ENCODE measurements at regions not wholly inside any gene's neighbourhood (a gene's known extent, or its start where the extent isn't known, plus 50 kb on each side); places are given as distances from the start of the nearest gene placed in this dataset.

- Histone ChIP-seq H3K9ac (ENCODE audit: low read depth, low read length) (no peak overlapping the region), H3K9me3 (ENCODE audit: insufficient read depth, low read depth, low read length) (no peaks in the 10 kb centered on the region), H3K27me3 (ENCODE audit: insufficient read depth, low read length) (no peaks in the 10 kb centered on the region), H3K4me3 (ENCODE audit: low read length) (no peak overlapping the region), H3K36me3 (ENCODE audit: insufficient read depth, low read depth, low read length) (no peaks in the 10 kb centered on the region), H3K4me1 (ENCODE audit: insufficient read depth, low read length) (peaks cover 6% of the 10 kb centered on the region; the same call in 1 of the 2 replicates), H3K27ac (ENCODE audit: low read length) (no peak overlapping the region)
Observed at GRCh38 chr12:78387721-78388120, 476.9 kb upstream of the SYT1 start.

- no peak overlapping the region for H3K4me3 ChIP-seq (ENCODE audit: low read length)
Observed at GRCh38 chr12:78388461-78388860, 476.1 kb upstream of the SYT1 start.

GRCh38 chr12:78390920-78391319, 473.7 kb upstream of the SYT1 start:
- H3K4me1 ChIP-seq (ENCODE audit: insufficient read depth, low read length): peaks cover 6% of the 10 kb centered on the region; the same call in 1 of the 2 replicates
- no peak overlapping the region for H3K9ac ChIP-seq (ENCODE audit: low read depth, low read length)
- no peaks in the 10 kb centered on the region for H3K27me3 ChIP-seq (ENCODE audit: insufficient read depth, low read length)
- H3K4me3 ChIP-seq (ENCODE audit: low read length): no peak overlapping the region
- H3K27ac ChIP-seq (ENCODE audit: low read length): no peak overlapping the region
- H3K9me3 ChIP-seq (ENCODE audit: insufficient read depth, low read depth, low read length): no peaks in the 10 kb centered on the region
- H3K36me3 ChIP-seq (ENCODE audit: insufficient read depth, low read depth, low read length): no peaks in the 10 kb centered on the region

More at GRCh38 chr12:78388461-78388860, 476.1 kb upstream of the SYT1 start:
- Histone ChIP-seq H3K27me3 (ENCODE audit: insufficient read depth, low read length) (no peaks in the 10 kb centered on the region), H3K9ac (ENCODE audit: low read depth, low read length) (no peak overlapping the region), H3K27ac (ENCODE audit: low read length) (no peak overlapping the region), H3K36me3 (ENCODE audit: insufficient read depth, low read depth, low read length) (no peaks in the 10 kb centered on the region), H3K9me3 (ENCODE audit: insufficient read depth, low read depth, low read length) (no peaks in the 10 kb centered on the region), H3K4me1 (ENCODE audit: insufficient read depth, low read length) (peaks cover 3% of the 10 kb centered on the region; the same call in 1 of the 2 replicates)

- Histone ChIP-seq H3K9ac (ENCODE audit: low read depth, low read length) (no peak overlapping the region), H3K4me3 (ENCODE audit: low read length) (no peak overlapping the region), H3K9me3 (ENCODE audit: insufficient read depth, low read depth, low read length) (no peaks in the 10 kb centered on the region), H3K27me3 (ENCODE audit: insufficient read depth, low read length) (no peaks in the 10 kb centered on the region), H3K4me1 (ENCODE audit: insufficient read depth, low read length) (peaks cover 6% of the 10 kb centered on the region; the same call in 1 of the 2 replicates), H3K36me3 (ENCODE audit: insufficient read depth, low read depth, low read length) (no peaks in the 10 kb centered on the region), H3K27ac (ENCODE audit: low read length) (no peak overlapping the region)
Observed at GRCh38 chr12:78392918-78393317, 471.7 kb upstream of the SYT1 start.

- no peak overlapping the region for H3K9ac ChIP-seq (ENCODE audit: low read depth, low read length)
Observed at GRCh38 chr12:78395961-78396360, 468.6 kb upstream of the SYT1 start.

GRCh38 chr12:78396538-78396937, 468.0 kb upstream of the SYT1 start:
- H3K9me3 ChIP-seq (ENCODE audit: insufficient read depth, low read depth, low read length): no peaks in the 10 kb centered on the region
- peaks cover 6% of the 10 kb centered on the region; the same call in 1 of the 2 replicates for H3K4me1 ChIP-seq (ENCODE audit: insufficient read depth, low read length)
- H3K36me3 ChIP-seq (ENCODE audit: insufficient read depth, low read depth, low read length): no peaks in the 10 kb centered on the region
- no peaks in the 10 kb centered on the region for H3K27me3 ChIP-seq (ENCODE audit: insufficient read depth, low read length)
- H3K27ac ChIP-seq (ENCODE audit: low read length): no peak overlapping the region
- no peak overlapping the region for H3K4me3 ChIP-seq (ENCODE audit: low read length)
- H3K9ac ChIP-seq (ENCODE audit: low read depth, low read length): no peak overlapping the region

More at GRCh38 chr12:78395961-78396360, 468.6 kb upstream of the SYT1 start:
- no peaks in the 10 kb centered on the region for H3K27me3 ChIP-seq (ENCODE audit: insufficient read depth, low read length)
- no peak overlapping the region for H3K4me3 ChIP-seq (ENCODE audit: low read length)
- H3K36me3 ChIP-seq (ENCODE audit: insufficient read depth, low read depth, low read length): no peaks in the 10 kb centered on the region
- no peak overlapping the region for H3K27ac ChIP-seq (ENCODE audit: low read length)
- peaks cover 6% of the 10 kb centered on the region; the same call in 1 of the 2 replicates for H3K4me1 ChIP-seq (ENCODE audit: insufficient read depth, low read length)
- H3K9me3 ChIP-seq (ENCODE audit: insufficient read depth, low read depth, low read length): no peaks in the 10 kb centered on the region

GRCh38 chr12:78398750-78399149, 465.8 kb upstream of the SYT1 start:
- H3K4me1 ChIP-seq (ENCODE audit: insufficient read depth, low read length): peaks cover 17% of the 10 kb centered on the region
- H3K36me3 ChIP-seq (ENCODE audit: insufficient read depth, low read depth, low read length): no peaks in the 10 kb centered on the region
- H3K27ac ChIP-seq (ENCODE audit: low read length): no peak overlapping the region
- no peaks in the 10 kb centered on the region for H3K9me3 ChIP-seq (ENCODE audit: insufficient read depth, low read depth, low read length)
- no peak overlapping the region for H3K4me3 ChIP-seq (ENCODE audit: low read length)
- no peaks in the 10 kb centered on the region for H3K27me3 ChIP-seq (ENCODE audit: insufficient read depth, low read length)
- no peak overlapping the region for H3K9ac ChIP-seq (ENCODE audit: low read depth, low read length)

- peaks cover 28% of the 10 kb centered on the region for H3K4me1 ChIP-seq (ENCODE audit: insufficient read depth, low read length)
- H3K36me3 ChIP-seq (ENCODE audit: insufficient read depth, low read depth, low read length): no peaks in the 10 kb centered on the region
- H3K9me3 ChIP-seq (ENCODE audit: insufficient read depth, low read depth, low read length): no peaks in the 10 kb centered on the region
- no peaks in the 10 kb centered on the region for H3K27me3 ChIP-seq (ENCODE audit: insufficient read depth, low read length)
- H3K4me3 ChIP-seq (ENCODE audit: low read length): no peak overlapping the region
- no peak overlapping the region for H3K9ac ChIP-seq (ENCODE audit: low read depth, low read length)
- no peak overlapping the region for H3K27ac ChIP-seq (ENCODE audit: low read length)
Observed at GRCh38 chr12:78402366-78403134, 462.0 kb upstream of the SYT1 start.

- H3K27me3 ChIP-seq (ENCODE audit: insufficient read depth, low read length): no peaks in the 10 kb centered on the region
- no peak overlapping the region for H3K9ac ChIP-seq (ENCODE audit: low read depth, low read length)
- H3K9me3 ChIP-seq (ENCODE audit: insufficient read depth, low read depth, low read length): no peaks in the 10 kb centered on the region
- H3K4me1 ChIP-seq (ENCODE audit: insufficient read depth, low read length): peaks cover 32% of the 10 kb centered on the region
- H3K36me3 ChIP-seq (ENCODE audit: insufficient read depth, low read depth, low read length): no peaks in the 10 kb centered on the region
- no peak overlapping the region for H3K4me3 ChIP-seq (ENCODE audit: low read length)
- H3K27ac ChIP-seq (ENCODE audit: low read length): no peak overlapping the region
Observed at GRCh38 chr12:78403136-78403535, 461.4 kb upstream of the SYT1 start.

- no peaks in the 10 kb centered on the region for H3K9me3 ChIP-seq (ENCODE audit: insufficient read depth, low read depth, low read length)
- no peak overlapping the region for H3K9ac ChIP-seq (ENCODE audit: low read depth, low read length)
- no peak overlapping the region for H3K4me3 ChIP-seq (ENCODE audit: low read length)
- peaks cover 32% of the 10 kb centered on the region for H3K4me1 ChIP-seq (ENCODE audit: insufficient read depth, low read length)
- no peaks in the 10 kb centered on the region for H3K36me3 ChIP-seq (ENCODE audit: insufficient read depth, low read depth, low read length)
- no peaks in the 10 kb centered on the region for H3K27me3 ChIP-seq (ENCODE audit: insufficient read depth, low read length)
- no peak overlapping the region for H3K27ac ChIP-seq (ENCODE audit: low read length)
Observed at GRCh38 chr12:78403681-78404080, 460.9 kb upstream of the SYT1 start.

GRCh38 chr12:78406213-78406612, 458.4 kb upstream of the SYT1 start:
- peak overlapping the region; percentile 16; the same call in 1 of the 2 replicates for H3K4me3 ChIP-seq (ENCODE audit: low read length)
- no peaks in the 10 kb centered on the region for H3K36me3 ChIP-seq (ENCODE audit: insufficient read depth, low read depth, low read length)
- peaks cover 32% of the 10 kb centered on the region for H3K4me1 ChIP-seq (ENCODE audit: insufficient read depth, low read length)
- H3K27me3 ChIP-seq (ENCODE audit: insufficient read depth, low read length): no peaks in the 10 kb centered on the region
- H3K27ac ChIP-seq (ENCODE audit: low read length): no peak overlapping the region
- H3K9ac ChIP-seq (ENCODE audit: low read depth, low read length): no peak overlapping the region
- H3K9me3 ChIP-seq (ENCODE audit: insufficient read depth, low read depth, low read length): no peaks in the 10 kb centered on the region

GRCh38 chr12:78406828-78407227, 457.7 kb upstream of the SYT1 start:
- no peaks in the 10 kb centered on the region for H3K9me3 ChIP-seq (ENCODE audit: insufficient read depth, low read depth, low read length)
- peaks cover 31% of the 10 kb centered on the region for H3K4me1 ChIP-seq (ENCODE audit: insufficient read depth, low read length)
- H3K27me3 ChIP-seq (ENCODE audit: insufficient read depth, low read length): no peaks in the 10 kb centered on the region
- no peak overlapping the region for H3K27ac ChIP-seq (ENCODE audit: low read length)
- no peak overlapping the region for H3K4me3 ChIP-seq (ENCODE audit: low read length)
- H3K9ac ChIP-seq (ENCODE audit: low read depth, low read length): no peak overlapping the region
- H3K36me3 ChIP-seq (ENCODE audit: insufficient read depth, low read depth, low read length): no peaks in the 10 kb centered on the region
